ENCODE measurements at regions not wholly inside any gene's neighbourhood (a gene's known extent, or its start where the extent isn't known, plus 50 kb on each side); places are given as distances from the start of the nearest gene placed in this dataset.

DNA sequence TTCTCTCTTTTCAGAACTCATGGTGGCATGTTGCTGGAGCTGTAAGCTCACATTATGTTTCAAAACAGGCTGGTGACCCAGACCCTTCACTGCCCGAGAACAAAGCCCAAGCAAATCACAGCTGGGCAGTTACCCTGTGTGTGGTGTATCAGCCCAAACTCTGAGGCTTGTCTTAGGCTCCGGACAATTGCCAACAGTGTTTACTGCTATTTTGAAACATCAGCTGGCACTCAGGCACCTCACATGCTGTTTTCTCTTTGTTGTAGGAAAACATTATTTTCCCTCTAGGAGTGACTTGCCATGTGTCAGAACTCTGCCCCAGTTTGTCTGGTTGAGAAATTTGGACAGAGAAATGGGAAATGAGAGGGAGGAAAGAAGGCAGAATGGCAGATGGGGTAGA, 237.6 kb upstream of the APCDD1 start:
- H3K4me1 ChIP-seq: no peaks in the 10 kb centered on the region
- DNase-seq (ENCODE audit: low spot score): no peak
- no peaks in the 10 kb centered on the region for H3K9me3 ChIP-seq
- no peak for TF ChIP-seq CTCF (IDR thresholded peaks at IDR 0.05)
- no peak overlapping the region for H3K27ac ChIP-seq
- no peaks in the 10 kb centered on the region for H3K36me3 ChIP-seq
- H3K4me3 ChIP-seq: no peak overlapping the region
- no peaks in the 10 kb centered on the region for H3K27me3 ChIP-seq

- Histone ChIP-seq H3K4me1 (no peaks in the 10 kb centered on the region), H3K27me3 (no peaks in the 10 kb centered on the region), H3K9me3 (no peaks in the 10 kb centered on the region), H3K4me3 (no peak overlapping the region), H3K36me3 (no peaks in the 10 kb centered on the region), H3K27ac (no peak overlapping the region)
- TF ChIP-seq CTCF (IDR thresholded peaks at IDR 0.05): no peak
- no peak for DNase-seq (ENCODE audit: low spot score)
Measured at GRCh38 chr18:10217211-10217610, 237.2 kb upstream of the APCDD1 start.

GRCh38 chr18:10225300-10225699, 229.1 kb upstream of the APCDD1 start:
- Histone ChIP-seq H3K36me3 (no peaks in the 10 kb centered on the region), H3K4me1 (no peaks in the 10 kb centered on the region), H3K27ac (no peak overlapping the region), H3K27me3 (no peaks in the 10 kb centered on the region), H3K9me3 (peaks cover 0 to 19% of the 10 kb centered on the region in 2 donors), H3K4me3 (no peak overlapping the region)
- no peak for DNase-seq (ENCODE audit: low spot score)
- TF ChIP-seq CTCF (IDR thresholded peaks at IDR 0.05): no peak

DNA sequence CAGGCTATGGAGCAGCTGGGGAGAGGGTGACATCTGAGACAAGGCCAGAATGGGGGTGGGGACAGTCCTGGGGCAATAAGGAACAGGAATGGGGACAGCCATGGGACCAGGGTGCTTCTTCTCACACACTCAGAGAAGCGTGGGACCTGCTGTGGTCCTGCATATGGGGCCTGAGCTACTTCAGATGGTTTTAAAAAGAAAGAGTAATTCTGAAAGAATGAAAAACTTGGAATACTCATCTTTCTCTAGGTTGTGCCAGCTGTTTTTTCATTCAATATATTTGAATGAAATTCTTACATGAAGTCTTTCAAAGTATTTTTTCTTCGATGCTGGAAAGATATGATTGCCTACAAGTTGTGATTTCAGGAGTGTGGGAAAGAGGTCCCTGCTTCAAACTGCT, 227.5 kb upstream of the APCDD1 start:
- Histone ChIP-seq H3K36me3 (no peaks in the 10 kb centered on the region), H3K27ac (no peak overlapping the region), H3K27me3 (no peaks in the 10 kb centered on the region), H3K4me1 (peaks cover 0 to 3% of the 10 kb centered on the region in 2 donors), H3K9me3 (peaks cover 0 to 19% of the 10 kb centered on the region in 2 donors), H3K4me3 (no peak overlapping the region)
- no peak for DNase-seq (ENCODE audit: low spot score)
- no peak for TF ChIP-seq CTCF (IDR thresholded peaks at IDR 0.05)

GRCh38 chr18:10228326-10228725, 226.1 kb upstream of the APCDD1 start:
- Histone ChIP-seq H3K4me3 (no peak overlapping the region), H3K4me1 (peaks cover 0 to 3% of the 10 kb centered on the region in 2 donors), H3K36me3 (no peaks in the 10 kb centered on the region), H3K27ac (no peak overlapping the region), H3K9me3 (peaks cover 0 to 19% of the 10 kb centered on the region in 2 donors), H3K27me3 (no peaks in the 10 kb centered on the region)
- no peak for DNase-seq (ENCODE audit: low spot score)
- no peak for TF ChIP-seq CTCF (IDR thresholded peaks at IDR 0.05)

- DNase-seq (ENCODE audit: low spot score): no peak
- no peaks in the 10 kb centered on the region for H3K36me3 ChIP-seq
- H3K9me3 ChIP-seq: peaks cover 0 to 19% of the 10 kb centered on the region in 2 donors
- no peaks in the 10 kb centered on the region for H3K27me3 ChIP-seq
- H3K4me1 ChIP-seq: peaks cover 0 to 3% of the 10 kb centered on the region in 2 donors
- no peak overlapping the region for H3K4me3 ChIP-seq
- no peak overlapping the region for H3K27ac ChIP-seq
- no peak for TF ChIP-seq CTCF (IDR thresholded peaks at IDR 0.05)
Measured at GRCh38 chr18:10229458-10229857, 225.0 kb upstream of the APCDD1 start.
